ENCODE measurements at regions not wholly inside any gene's neighbourhood (a gene's known extent, or its start where the extent isn't known, plus 50 kb on each side); places are given as distances from the start of the nearest gene placed in this dataset.

- TF ChIP-seq CTCF (IDR thresholded peaks at IDR 0.05) (no peak), POLR2A (IDR thresholded peaks at IDR 0.05) (no peak)
Measured at GRCh38 chr1:163985700-163986099, 573.3 kb upstream of the PBX1 start.
